Activated CD4-positive, alpha-beta T cell treated with anti-CD3 and anti-CD28 coated beads, Interleukin-2, amount 50 U/mL, for 24 hours (primary cell): ENCODE measurements at regions not wholly inside any gene's neighbourhood (a gene's known extent, or its start where the extent isn't known, plus 50 kb on each side); places are given as distances from the start of the nearest gene placed in this dataset.
"Not testable (repeated sequence)": the region's sequence is repeated elsewhere in the genome, so short reads cannot be mapped to it uniquely, and the experiment has no call there.

Source experiments
- DNase-seq, 2 donors: peaks; one replicate each; pipeline ENCODE4 v3.0.0-alpha.2; 2020; ENCODE audit warnings: low read depth in 1 of 2, low spot score in 1 of 2

DNA sequence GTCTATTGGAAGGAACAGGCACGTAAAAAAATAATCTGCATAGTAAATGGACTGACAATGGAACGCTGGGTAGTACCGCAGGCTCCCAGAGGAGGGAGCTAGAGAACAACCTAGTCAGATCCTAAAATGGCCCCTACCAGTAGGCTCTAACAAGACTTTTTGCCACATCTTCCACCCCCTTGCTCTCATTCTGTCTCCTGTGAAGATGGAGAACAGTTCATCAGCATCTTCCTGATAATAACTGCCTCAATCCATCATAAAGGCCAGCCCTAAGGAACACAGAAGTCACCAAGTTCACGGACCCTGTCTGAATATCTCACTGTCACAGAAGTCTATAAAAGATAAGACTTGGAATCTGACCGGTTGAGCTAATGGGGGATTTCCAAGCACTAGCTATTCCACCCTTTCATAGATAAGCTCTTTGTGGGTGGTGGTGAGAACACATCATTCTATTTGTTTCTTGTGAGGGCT is 133.4 kb downstream of the SLC1A3 start:
- peak; percentile 22 to 51 for DNase-seq

GRCh38 chr5:36740259-36740898 is 134.0 kb downstream of the SLC1A3 start:
- DNase-seq = no peak

DNA sequence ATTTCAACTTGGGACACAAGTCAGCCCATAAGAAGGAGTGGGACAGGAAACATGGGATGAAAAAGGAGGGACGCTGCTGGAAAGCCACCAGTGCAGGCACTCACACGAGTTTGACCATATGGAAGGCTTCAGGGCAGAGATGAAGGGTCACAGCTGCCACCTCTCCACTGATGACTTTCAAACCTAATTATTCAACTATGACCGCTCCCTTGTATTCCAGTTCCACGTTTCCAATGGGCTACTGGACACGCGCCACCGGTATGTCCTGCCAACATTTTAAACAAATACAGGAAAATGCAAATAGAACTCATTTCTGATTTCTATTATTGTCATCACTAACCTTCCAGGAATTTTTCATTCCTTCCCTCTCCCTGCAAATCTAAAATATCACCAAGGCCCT is 134.7 kb downstream of the SLC1A3 start:
- no peak for DNase-seq

GRCh38 chr5:36743891-36744772 is 132.4 kb upstream of the NIPBL start:
- DNase-seq = no peak

GRCh38 chr5:36744773-36745589 is 131.6 kb upstream of the NIPBL start:
- no peak for DNase-seq

DNA sequence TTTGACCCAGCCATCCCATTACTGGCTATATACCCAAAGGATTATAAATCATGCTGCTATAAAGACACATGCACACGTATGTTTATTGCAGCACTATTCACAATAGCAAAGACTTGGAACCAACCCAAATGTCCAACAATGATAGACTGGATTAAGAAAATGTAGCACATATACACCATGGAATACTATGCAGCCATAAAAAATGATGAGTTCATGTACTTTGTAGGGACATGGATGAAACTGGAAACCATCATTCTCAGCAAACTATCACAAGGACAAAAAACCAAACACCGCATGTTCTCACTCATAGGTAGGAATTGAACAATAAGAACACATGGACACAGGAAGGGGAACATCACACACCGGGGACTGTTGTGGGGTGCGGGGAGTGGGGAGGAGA is 128.8 kb upstream of the NIPBL start:
- DNase-seq = not testable (repeated sequence)

DNA sequence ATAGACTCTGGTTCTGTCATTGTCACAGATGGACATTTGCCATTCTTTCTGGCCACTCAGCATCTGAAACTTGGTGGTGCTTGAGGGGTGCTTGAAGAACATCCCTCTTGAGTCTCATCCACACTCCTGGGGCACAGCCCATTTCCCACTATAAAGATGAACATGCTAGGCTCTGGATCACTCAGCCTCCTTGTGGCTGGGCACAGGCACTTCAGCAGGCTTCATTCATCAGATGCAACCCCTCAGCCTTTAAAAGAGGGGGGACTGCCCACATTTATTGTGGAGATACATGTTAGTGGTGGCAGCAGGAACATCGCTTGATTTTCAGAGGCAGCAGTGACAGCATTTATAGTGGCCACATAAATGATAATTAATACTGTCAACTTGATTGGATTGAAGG is 124.7 kb upstream of the NIPBL start:
- DNase-seq = no peak

DNA sequence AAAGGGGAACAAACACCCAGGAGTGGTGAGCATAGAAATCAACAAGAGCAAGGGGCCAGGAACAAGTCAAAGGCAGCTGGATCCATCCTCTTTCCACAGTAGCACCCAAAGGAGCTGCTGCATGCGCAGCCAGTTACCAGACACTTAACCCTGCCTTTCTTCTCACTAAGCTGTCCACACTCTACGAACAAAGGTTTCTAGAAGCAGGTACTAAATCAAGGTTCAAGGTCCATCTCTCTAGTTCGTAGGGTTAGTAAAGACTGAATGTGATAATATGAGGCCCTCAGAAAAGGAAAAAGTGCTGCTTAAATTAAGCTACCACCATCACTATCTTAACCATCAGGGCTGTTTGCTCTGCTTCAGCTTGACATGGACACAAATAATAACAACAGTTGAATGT is 121.2 kb upstream of the NIPBL start:
- no peak for DNase-seq

GRCh38 chr5:36755920-36756488 is 120.6 kb upstream of the NIPBL start:
- DNase-seq = no peak

DNA sequence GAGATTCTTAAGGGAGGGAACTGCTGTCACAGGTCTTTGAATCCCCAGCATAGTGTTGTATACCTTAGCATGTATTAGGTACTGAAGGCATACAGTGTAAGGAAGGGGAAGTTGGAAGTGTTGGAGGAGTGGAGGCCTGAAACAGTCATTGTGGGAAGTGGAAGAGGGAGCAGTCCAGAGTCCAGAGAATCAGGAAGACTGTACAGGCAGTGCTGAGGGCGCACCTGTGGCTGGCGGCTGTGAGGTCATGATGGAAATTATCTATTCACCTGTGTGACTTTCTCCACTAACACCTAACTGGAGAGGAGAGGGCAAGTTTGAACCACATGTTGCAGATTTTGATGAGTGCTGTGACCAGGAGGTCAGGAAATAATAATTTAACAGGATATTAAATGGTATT is 119.7 kb upstream of the NIPBL start:
- no peak for DNase-seq

- DNase-seq = no peak
Observed at GRCh38 chr5:36759117-36759516, 117.5 kb upstream of the NIPBL start.

DNA sequence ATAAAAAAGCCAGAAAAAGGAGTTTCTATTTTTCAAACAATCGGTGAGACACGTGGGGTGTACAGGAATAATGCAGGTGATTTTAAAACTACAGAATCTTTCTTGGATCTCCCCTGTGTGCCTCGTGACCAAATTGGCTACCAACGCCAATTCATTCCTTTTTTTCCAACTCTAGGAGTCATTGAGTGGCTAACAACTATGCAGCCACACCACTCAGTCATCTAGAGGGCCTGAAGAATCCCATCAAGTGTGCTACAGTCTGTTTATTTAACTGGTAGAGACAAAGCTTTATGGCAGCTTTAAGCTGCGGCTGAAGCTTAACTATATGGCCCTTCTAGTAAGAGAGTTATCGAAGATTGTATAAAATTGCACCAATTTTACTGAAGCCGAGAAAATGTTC is 113.1 kb upstream of the NIPBL start:
- DNase-seq = no peak

- DNase-seq = no peak
Observed at GRCh38 chr5:36765876-36766275, 110.7 kb upstream of the NIPBL start.

DNA sequence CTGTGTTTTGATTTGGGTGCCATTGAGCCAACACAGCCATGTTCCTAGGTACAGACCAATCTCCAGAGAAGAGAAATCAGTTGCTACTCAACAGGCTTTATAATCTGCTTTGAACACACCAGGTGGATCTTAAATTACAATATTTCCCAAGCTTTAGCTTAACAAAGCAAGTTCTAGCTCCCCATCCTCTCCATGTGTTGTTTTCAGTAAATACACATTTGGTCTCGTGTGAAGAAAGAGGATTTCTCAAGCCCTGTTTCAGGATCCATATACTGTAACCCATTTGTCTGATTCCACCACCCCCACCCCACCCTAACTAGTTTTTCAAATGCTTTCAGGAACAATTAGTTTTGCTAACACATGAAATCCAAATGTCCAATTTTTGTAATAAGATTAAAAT is 109.6 kb upstream of the NIPBL start:
- DNase-seq = no peak

- DNase-seq = no peak
Observed at GRCh38 chr5:36768450-36768849, 108.1 kb upstream of the NIPBL start.

- DNase-seq = no peak
Observed at GRCh38 chr5:36769129-36769770, 107.3 kb upstream of the NIPBL start.

GRCh38 chr5:36770125-36770524 is 106.4 kb upstream of the NIPBL start:
- DNase-seq = no peak

GRCh38 chr5:36772276-36773140 is 104.1 kb upstream of the NIPBL start:
- DNase-seq = no peak

GRCh38 chr5:36777105-36777757 is 99.3 kb upstream of the NIPBL start:
- no peak for DNase-seq
